Astrocyte (in vitro differentiated cells and primary cell): ENCODE measurements at regions not wholly inside any gene's neighbourhood (a gene's known extent, or its start where the extent isn't known, plus 50 kb on each side); places are given as distances from the start of the nearest gene placed in this dataset.

Source experiments
- DNase-seq: peaks from one replicate; pipeline ENCODE4 v3.0.0-alpha.2; 2010; ENCODE audit warnings: low read depth
- FAIRE-seq: peaks from 2 replicates; lab custom pipeline; 2011; peaks lifted over from hg19 to GRCh38; lab: Jason Lieb, UNC
- H2AFZ ChIP-seq: 2 replicates; pipeline ENCODE4 v1.6.0; 2012; ENCODE audit warnings: low read depth, low read length, inconsistent platforms
- H3K27ac ChIP-seq: 2 replicates; pipeline ENCODE4 v1.5.1; 2011; ENCODE audit warnings: low read depth, low read length, inconsistent platforms
- H3K27me3 ChIP-seq: 2 replicates; pipeline ENCODE4 v1.6.0; 2011; ENCODE audit warnings: low read length, inconsistent platforms; ENCODE audit not compliant: insufficient read depth
- H3K36me3 ChIP-seq: 2 replicates; pipeline ENCODE4 v1.5.1; 2011; ENCODE audit warnings: low read length, inconsistent platforms; ENCODE audit not compliant: insufficient read depth
- H3K4me1 ChIP-seq: 2 replicates; pipeline ENCODE4 v1.5.1; 2011; ENCODE audit warnings: low read length, inconsistent platforms; ENCODE audit not compliant: insufficient read depth
- H3K4me2 ChIP-seq: 2 replicates; pipeline ENCODE4 v1.6.0; 2012; ENCODE audit warnings: low read length, inconsistent platforms
- H3K4me3 ChIP-seq: 2 replicates; pipeline ENCODE4 v1.5.1; 2011; ENCODE audit warnings: low read depth, mild to moderate bottlenecking, low read length, inconsistent platforms; ENCODE audit not compliant: insufficient read depth
- H3K79me2 ChIP-seq: 2 replicates; pipeline ENCODE4 v1.6.0; 2012; ENCODE audit warnings: mild to moderate bottlenecking, low read length, inconsistent platforms; ENCODE audit not compliant: insufficient read depth
- H3K9ac ChIP-seq: 2 replicates; pipeline ENCODE4 v1.6.0; 2012; ENCODE audit warnings: mild to moderate bottlenecking, low read length, inconsistent platforms
- H3K9me3 ChIP-seq: 2 replicates; pipeline ENCODE4 v1.5.1; 2012; ENCODE audit warnings: low read depth, mild to moderate bottlenecking, low read length, inconsistent platforms; ENCODE audit not compliant: insufficient read depth
- H4K20me1 ChIP-seq: 2 replicates; pipeline ENCODE4 v1.6.0; 2012; ENCODE audit warnings: low read length, inconsistent platforms; ENCODE audit not compliant: insufficient read depth
- H3K27ac Mint-ChIP-seq: one replicate; pipeline ENCODE4 v1.8.0; 2021; ENCODE audit warnings: mild to moderate bottlenecking, mixed read lengths; ENCODE audit not compliant: unreplicated experiment
- H3K27me3 Mint-ChIP-seq: one replicate; pipeline ENCODE4 v1.8.0; 2021; ENCODE audit warnings: low read depth, mixed read lengths; ENCODE audit not compliant: unreplicated experiment
- H3K36me3 Mint-ChIP-seq: one replicate; pipeline ENCODE4 v1.8.0; 2021; ENCODE audit warnings: low read depth, mixed read lengths; ENCODE audit not compliant: unreplicated experiment
- H3K4me1 Mint-ChIP-seq: one replicate; pipeline ENCODE4 v1.8.0; 2021; ENCODE audit warnings: low read depth, mixed read lengths; ENCODE audit not compliant: unreplicated experiment
- H3K4me3 Mint-ChIP-seq: one replicate; pipeline ENCODE4 v1.8.0; 2021; ENCODE audit warnings: mild to moderate bottlenecking, moderate library complexity, mixed read lengths; ENCODE audit not compliant: unreplicated experiment
- H3K9me3 Mint-ChIP-seq: one replicate; pipeline ENCODE4 v1.8.0; 2021; ENCODE audit warnings: mild to moderate bottlenecking, mixed read lengths; ENCODE audit not compliant: unreplicated experiment
- EZH2 ChIP-seq: IDR thresholded peaks from 2 replicates; pipeline ENCODE4 v1.6.1; 2012; ENCODE audit warnings: mild to moderate bottlenecking, low read length, inconsistent platforms; ENCODE audit not compliant: insufficient read depth
- TF ChIP-seq, protein P1 (sequence below): IDR thresholded peaks from 2 replicates; pipeline ENCODE4 v1.5.1; 2011; ENCODE audit warnings: low read depth, mild to moderate bottlenecking, inconsistent platforms, low read length, moderate library complexity; ENCODE audit not compliant: insufficient read depth

- no peak for TF ChIP-seq EZH2
- TF ChIP-seq, protein P1, sequence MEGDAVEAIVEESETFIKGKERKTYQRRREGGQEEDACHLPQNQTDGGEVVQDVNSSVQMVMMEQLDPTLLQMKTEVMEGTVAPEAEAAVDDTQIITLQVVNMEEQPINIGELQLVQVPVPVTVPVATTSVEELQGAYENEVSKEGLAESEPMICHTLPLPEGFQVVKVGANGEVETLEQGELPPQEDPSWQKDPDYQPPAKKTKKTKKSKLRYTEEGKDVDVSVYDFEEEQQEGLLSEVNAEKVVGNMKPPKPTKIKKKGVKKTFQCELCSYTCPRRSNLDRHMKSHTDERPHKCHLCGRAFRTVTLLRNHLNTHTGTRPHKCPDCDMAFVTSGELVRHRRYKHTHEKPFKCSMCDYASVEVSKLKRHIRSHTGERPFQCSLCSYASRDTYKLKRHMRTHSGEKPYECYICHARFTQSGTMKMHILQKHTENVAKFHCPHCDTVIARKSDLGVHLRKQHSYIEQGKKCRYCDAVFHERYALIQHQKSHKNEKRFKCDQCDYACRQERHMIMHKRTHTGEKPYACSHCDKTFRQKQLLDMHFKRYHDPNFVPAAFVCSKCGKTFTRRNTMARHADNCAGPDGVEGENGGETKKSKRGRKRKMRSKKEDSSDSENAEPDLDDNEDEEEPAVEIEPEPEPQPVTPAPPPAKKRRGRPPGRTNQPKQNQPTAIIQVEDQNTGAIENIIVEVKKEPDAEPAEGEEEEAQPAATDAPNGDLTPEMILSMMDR: no peak
- Histone ChIP-seq H3K9ac (no peak overlapping the region), H3K9me3 (no peaks in the 10 kb centered on the region), H2AFZ (no peak overlapping the region), H3K36me3 (no peaks in the 10 kb centered on the region), H3K4me2 (no peak overlapping the region), H3K27me3 (no peaks in the 10 kb centered on the region), H3K79me2 (no peaks in the 10 kb centered on the region), H4K20me1 (no peaks in the 10 kb centered on the region), H3K4me3 (no peak overlapping the region), H3K4me1 (no peaks in the 10 kb centered on the region), H3K27ac (no peak overlapping the region)
- Mint-ChIP-seq H3K27me3 (no peaks in the 10 kb centered on the region), H3K36me3 (peaks cover 1% of the 10 kb centered on the region), H3K27ac (no peak overlapping the region), H3K9me3 (no peaks in the 10 kb centered on the region), H3K4me1 (no peaks in the 10 kb centered on the region), H3K4me3 (no peak overlapping the region)
- DNase-seq: no peak
- FAIRE-seq: peak; percentile 17
These were observed 76.2 kb upstream of the EFEMP1 start for GRCh38 chr2:55999790-56000189.

DNA sequence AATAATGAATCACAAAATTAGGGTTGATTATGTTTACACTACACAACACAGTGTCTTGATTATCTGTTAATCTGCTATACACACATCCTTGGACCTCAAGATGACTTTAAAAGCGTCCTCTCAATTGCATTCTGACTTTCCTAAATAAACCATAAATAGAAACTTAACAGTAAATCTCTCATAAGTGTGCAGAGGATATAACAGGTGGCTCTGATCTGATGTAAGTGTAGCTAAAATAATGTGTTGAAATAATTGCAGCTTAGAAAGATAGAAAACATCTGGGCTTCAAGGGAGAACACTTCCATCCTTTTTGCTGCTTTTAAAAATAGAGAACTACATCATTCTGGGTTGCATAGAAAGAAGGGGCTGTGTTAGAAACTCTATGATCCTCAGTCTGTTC, 78.4 kb upstream of the EFEMP1 start:
- no peak for TF ChIP-seq EZH2
- TF ChIP-seq, protein P1: no peak
- H3K27ac Mint-ChIP-seq: no peak overlapping the region

GRCh38 chr2:56008661-56009431, 85.3 kb upstream of the EFEMP1 start:
- Histone ChIP-seq H3K9me3 (no peaks in the 10 kb centered on the region), H3K4me3 (no peak overlapping the region), H3K4me2 (peak overlapping the region; percentile 37), H3K79me2 (no peaks in the 10 kb centered on the region), H3K27me3 (no peaks in the 10 kb centered on the region), H4K20me1 (no peaks in the 10 kb centered on the region), H3K9ac (peak overlapping the region; percentile 71), H3K27ac (peak overlapping the region; percentile 73), H2AFZ (peak overlapping the region; percentile 36), H3K4me1 (peaks cover 10% of the 10 kb centered on the region), H3K36me3 (no peaks in the 10 kb centered on the region)
- Mint-ChIP-seq H3K4me3 (no peak overlapping the region), H3K9me3 (no peaks in the 10 kb centered on the region), H3K27me3 (no peaks in the 10 kb centered on the region), H3K4me1 (peaks cover 4% of the 10 kb centered on the region), H3K36me3 (no peaks in the 10 kb centered on the region), H3K27ac (no peak overlapping the region)
- FAIRE-seq: peak; percentile 81
- DNase-seq: peak; percentile 87
- no peak for TF ChIP-seq EZH2
- TF ChIP-seq, protein P1: no peak

More for the DNA sequence above, 78.4 kb upstream of the EFEMP1 start:
- Mint-ChIP-seq H3K36me3 (no peaks in the 10 kb centered on the region), H3K4me1 (no peaks in the 10 kb centered on the region), H3K9me3 (no peaks in the 10 kb centered on the region), H3K4me3 (no peak overlapping the region), H3K27me3 (no peaks in the 10 kb centered on the region)
- Histone ChIP-seq H3K9ac (no peak overlapping the region), H3K36me3 (no peaks in the 10 kb centered on the region), H4K20me1 (no peaks in the 10 kb centered on the region), H3K27ac (no peak overlapping the region), H3K79me2 (no peaks in the 10 kb centered on the region), H3K4me2 (no peak overlapping the region), H3K4me3 (no peak overlapping the region), H2AFZ (no peak overlapping the region), H3K4me1 (no peaks in the 10 kb centered on the region), H3K27me3 (no peaks in the 10 kb centered on the region), H3K9me3 (no peaks in the 10 kb centered on the region)
- DNase-seq: no peak
- FAIRE-seq: no peak
